H7 (cell line): ENCODE measurements at regions not wholly inside any gene's neighbourhood (a gene's known extent, or its start where the extent isn't known, plus 50 kb on each side); places are given as distances from the start of the nearest gene placed in this dataset.

ENCODE experiments used
- DNase-seq: peaks from one replicate; pipeline ENCODE4 v3.0.0; 2012
- H3K27me3 ChIP-seq: 2 replicates; pipeline ENCODE4 v1.6.0; 2011; ENCODE audit warnings: mild to moderate bottlenecking, low read length; ENCODE audit not compliant: control insufficient read depth, insufficient read depth
- H3K36me3 ChIP-seq: replicated peaks from 2 replicates; pipeline ENCODE4 v1.5.1; 2011; ENCODE audit warnings: low read length; ENCODE audit not compliant: control insufficient read depth, insufficient read depth
- H3K4me3 ChIP-seq: 2 replicates; pipeline ENCODE4 v1.5.1; 2011; ENCODE audit warnings: low read depth, mild to moderate bottlenecking, control low read depth, low read length, moderate library complexity; ENCODE audit not compliant: insufficient read depth

DNA sequence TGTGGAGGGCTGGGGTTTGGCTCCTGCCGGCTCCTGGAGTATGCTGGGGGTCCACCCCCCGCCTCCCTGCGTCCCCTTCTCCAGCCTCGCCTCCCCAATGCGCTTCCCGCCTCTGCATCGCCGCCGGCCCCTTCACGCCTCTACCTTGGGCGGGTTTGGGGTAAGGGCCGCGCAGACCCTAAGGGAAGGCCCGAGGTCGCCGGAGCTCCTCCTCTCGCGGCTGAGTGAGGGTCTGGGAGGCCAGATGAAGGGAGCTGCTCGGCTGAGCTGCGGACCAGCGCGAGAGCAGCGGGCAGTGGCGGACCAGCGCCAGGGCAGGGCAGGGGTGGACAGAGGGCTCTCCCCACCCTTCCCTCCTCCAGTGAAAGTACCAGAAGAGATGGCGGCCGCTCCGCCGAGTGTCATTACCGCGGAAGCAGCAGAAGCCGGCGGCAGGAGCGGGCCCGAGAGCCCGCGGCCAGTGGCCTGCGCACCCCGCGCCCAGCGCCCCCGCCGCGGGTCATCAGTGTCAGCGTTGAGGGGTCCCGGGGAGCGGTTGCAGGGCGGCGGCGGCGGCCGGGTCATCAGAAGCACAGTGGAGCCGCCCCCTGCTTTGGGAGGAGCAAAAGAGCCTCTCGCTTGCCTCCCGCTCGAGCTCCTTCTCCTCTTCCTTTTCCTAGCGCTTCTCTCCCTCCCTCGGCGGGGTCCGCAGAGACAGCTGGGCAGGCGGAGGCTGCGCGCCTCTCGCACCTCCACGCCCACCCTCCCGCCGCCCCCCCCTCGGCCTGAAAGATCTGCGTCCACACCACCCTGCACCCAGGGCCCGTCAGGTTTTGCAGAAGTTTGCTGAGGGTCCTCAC, 255.6 kb upstream of the CADM1 start:
- H3K36me3 ChIP-seq = no peaks in the 10 kb centered on the region
- peaks cover 39% of the 10 kb centered on the region for H3K27me3 ChIP-seq
- H3K4me3 ChIP-seq = peak overlapping the region; percentile 52
- DNase-seq = peak; percentile 81

DNA sequence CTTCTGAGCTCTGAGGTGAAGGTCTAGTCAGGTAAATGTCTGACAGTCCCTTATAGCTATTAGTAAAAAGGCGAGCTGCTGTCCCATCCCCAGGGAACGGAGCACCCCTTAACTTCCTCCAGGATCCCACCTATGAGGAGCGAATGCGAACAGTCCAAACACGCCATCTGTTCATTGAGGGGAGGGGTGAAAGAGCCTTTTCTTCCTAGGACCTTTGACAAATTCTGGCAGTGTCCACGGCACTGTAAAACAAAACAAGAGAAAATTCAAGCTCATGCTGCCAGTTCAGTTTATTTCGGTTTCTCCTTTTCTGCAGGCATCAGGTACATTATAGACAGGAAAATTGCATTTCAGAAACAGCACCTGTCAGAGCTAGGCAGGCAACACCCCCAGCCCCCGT, 253.8 kb upstream of the CADM1 start:
- peaks cover 39% of the 10 kb centered on the region for H3K27me3 ChIP-seq
- no peak overlapping the region for H3K4me3 ChIP-seq
- no peak for DNase-seq
- no peaks in the 10 kb centered on the region for H3K36me3 ChIP-seq

DNA sequence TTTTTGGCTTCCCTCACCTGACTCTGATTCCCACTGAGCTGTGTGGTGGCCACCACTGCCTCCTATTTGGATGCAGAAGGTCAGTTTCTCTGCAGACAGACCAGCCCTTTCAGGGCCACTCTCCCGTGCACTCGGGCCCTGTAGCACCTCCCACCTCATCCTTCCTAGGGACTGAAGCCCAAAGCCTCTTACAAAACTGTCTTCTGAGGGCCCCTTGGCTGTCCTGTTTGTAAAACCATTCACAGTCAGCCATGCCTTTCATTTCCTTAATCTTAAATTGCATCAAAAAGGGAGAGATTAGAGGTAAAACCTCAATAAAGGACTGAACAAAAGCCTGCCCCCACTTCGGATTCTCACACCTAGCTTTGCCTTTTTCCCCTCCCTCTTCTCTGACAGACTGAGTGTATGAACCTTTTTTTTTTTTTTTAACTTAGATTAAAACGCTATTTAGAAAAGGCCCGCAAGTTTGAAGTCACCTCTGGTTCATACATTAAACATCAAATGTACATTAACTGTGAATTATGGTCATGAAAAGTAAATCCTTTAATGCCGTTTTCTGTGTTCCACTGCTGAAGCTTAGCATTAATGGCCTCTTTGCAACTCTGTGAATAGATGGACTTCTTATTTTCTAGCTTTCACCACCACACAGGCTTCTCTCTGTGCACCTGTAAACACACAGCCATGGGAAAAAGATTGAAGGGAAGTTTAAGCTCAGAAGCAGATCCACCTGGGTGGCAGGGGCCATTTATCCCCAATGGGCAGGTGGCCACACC, 247.2 kb upstream of the CADM1 start:
- no peak overlapping the region for H3K4me3 ChIP-seq
- no peak for DNase-seq
- H3K27me3 ChIP-seq = peaks cover 7% of the 10 kb centered on the region
- H3K36me3 ChIP-seq = no peaks in the 10 kb centered on the region

DNA sequence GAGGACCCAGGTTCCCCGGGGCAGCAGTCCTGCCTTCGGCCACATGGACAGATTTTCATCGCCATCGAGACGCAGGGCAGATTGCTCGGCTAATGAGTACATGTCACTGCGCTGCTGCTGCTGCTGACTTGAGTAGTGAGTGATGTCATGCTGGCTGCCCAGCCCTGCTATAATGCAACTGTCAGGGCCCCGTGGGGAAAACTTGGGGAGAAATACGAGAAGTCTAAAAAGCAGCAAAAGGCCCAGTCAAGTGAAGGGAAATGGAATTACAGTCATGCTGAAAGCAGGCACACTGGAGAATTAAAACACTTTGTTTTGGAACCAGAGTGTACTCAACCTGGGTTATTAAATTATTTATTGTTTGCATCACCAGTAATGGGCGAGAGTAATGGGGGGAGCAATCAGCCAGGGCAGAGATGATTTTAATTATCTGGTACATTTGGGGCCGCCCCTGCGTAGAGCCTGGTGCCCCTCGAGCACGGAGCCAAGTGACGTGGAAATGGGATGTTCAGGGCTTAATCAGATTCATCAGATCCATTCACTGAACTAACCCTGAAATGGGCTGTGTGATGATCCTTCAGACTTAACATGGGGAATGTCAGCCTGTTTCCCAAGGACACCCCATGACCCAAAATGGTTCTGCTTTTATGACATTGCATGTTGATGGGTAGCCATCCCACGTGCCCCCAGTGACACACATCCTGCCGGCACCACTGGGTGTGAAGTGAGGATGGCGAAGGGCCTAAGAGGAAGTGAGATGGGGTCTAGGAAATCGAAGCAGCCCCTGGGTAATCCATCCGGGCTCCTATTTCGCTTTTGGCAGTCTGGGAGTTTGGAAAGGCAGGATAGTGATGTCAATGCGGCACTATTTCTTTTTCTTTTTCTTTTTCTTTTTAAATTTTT, 241.6 kb upstream of the CADM1 start:
- no peak for DNase-seq
- H3K36me3 ChIP-seq = no peaks in the 10 kb centered on the region
- H3K4me3 ChIP-seq = no peak overlapping the region
- peaks cover 7% of the 10 kb centered on the region for H3K27me3 ChIP-seq

GRCh38 chr11:115745066-115745465, 240.9 kb upstream of the CADM1 start:
- Histone ChIP-seq H3K27me3 (peaks cover 3% of the 10 kb centered on the region; the same call in 1 of the 2 replicates), H3K36me3 (no peaks in the 10 kb centered on the region), H3K4me3 (no peak overlapping the region)
- DNase-seq = peak; percentile 43

- H3K27me3 ChIP-seq = no peaks in the 10 kb centered on the region; the same call in 1 of the 2 replicates
- H3K4me3 ChIP-seq = no peak overlapping the region
- no peaks in the 10 kb centered on the region for H3K36me3 ChIP-seq
- no peak for DNase-seq
Measured at GRCh38 chr11:115743719-115744118, 239.5 kb upstream of the CADM1 start.

- no peak for DNase-seq
- Histone ChIP-seq H3K36me3 (no peaks in the 10 kb centered on the region), H3K27me3 (no peaks in the 10 kb centered on the region; the same call in 1 of the 2 replicates), H3K4me3 (no peak overlapping the region)
Measured at GRCh38 chr11:115741376-115742107, 237.3 kb upstream of the CADM1 start.

DNA sequence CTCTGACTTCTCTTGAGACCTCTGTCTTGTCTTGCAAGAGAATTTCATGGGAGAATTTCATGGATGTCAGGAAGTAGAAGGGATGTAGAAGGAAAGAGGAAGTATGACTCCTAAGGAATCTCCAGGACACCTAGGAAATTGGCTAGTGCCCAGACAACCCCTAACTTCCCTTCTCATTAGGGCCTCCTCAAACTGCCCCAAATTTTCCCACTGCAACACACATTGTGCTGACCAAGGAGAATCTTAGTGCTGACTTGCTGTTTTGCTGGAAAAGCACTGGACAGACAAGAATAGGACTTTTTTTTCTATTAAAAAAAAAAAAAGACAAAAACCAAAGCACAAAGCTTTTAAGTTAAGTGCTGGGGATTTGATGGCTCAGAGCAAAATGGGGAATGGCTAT, 236.1 kb upstream of the CADM1 start:
- H3K27me3 ChIP-seq = no peaks in the 10 kb centered on the region; the same call in 1 of the 2 replicates
- DNase-seq = no peak
- H3K4me3 ChIP-seq = no peak overlapping the region
- no peaks in the 10 kb centered on the region for H3K36me3 ChIP-seq

DNA sequence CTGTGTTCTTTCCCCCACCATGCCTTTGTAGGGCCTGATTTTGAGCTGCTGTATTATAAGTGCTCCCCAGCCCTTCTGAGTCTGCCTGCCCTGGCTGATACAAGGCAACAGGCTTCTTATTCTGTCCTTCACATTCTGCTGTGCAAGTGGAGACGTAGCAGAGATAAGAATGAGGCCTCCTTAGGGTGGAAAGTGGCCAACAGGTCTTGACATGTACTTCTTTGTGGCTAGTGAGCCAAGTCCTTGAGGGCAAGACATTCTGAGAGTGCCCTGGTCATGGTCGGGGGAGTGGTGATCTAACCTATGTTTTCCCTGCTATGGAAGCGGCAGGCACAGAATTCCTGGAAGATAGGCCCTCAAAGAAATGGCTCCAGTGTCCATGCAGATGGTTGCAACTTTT, 235.7 kb upstream of the CADM1 start:
- H3K27me3 ChIP-seq = no peaks in the 10 kb centered on the region; the same call in 1 of the 2 replicates
- H3K4me3 ChIP-seq = no peak overlapping the region
- DNase-seq = no peak
- H3K36me3 ChIP-seq = no peaks in the 10 kb centered on the region

DNA sequence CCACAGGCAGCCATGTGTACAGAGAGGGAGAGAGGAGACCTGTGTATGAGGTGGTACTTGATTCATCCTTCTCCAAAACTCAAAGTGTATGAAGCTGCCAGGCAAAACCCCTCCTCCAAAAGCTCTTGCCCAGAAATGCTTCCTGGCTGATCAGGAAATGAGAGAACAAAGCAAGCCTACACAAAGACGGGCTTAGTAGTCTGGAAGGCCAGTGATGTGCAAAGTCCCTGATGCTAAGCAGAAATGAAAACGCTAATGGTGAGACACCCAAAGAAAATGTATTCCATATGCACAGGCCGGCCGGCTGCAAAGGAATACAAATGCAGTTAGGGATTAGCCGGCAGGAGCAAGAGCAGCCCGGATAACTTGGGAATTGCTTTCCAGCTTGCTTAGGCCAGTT, 234.9 kb upstream of the CADM1 start:
- Histone ChIP-seq H3K27me3 (no peaks in the 10 kb centered on the region), H3K36me3 (no peaks in the 10 kb centered on the region), H3K4me3 (no peak overlapping the region)
- DNase-seq = no peak

GRCh38 chr11:115737875-115738274, 233.7 kb upstream of the CADM1 start:
- no peaks in the 10 kb centered on the region for H3K27me3 ChIP-seq
- no peak for DNase-seq
- no peaks in the 10 kb centered on the region for H3K36me3 ChIP-seq
- H3K4me3 ChIP-seq = no peak overlapping the region

DNA sequence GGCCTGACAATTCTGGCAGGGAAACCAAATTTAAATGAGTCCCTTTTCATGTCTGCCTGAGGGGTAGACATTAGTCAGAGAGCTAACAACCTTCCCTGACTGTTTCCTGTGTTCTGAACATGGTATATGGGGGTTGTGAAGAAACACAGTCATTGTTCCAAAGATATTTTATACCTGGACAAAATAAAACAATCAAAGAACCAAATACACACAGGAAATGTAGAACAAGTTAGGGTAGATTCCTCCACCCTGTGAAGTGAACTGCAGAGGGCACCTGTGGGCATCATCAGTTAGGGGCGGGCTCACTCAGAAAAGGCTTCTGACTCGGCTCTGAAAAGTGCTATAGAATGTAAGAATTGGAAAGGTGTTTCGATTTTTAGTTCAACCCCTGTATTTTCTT, 231.9 kb upstream of the CADM1 start:
- Histone ChIP-seq H3K36me3 (no peaks in the 10 kb centered on the region), H3K4me3 (no peak overlapping the region), H3K27me3 (no peaks in the 10 kb centered on the region)
- no peak for DNase-seq

DNA sequence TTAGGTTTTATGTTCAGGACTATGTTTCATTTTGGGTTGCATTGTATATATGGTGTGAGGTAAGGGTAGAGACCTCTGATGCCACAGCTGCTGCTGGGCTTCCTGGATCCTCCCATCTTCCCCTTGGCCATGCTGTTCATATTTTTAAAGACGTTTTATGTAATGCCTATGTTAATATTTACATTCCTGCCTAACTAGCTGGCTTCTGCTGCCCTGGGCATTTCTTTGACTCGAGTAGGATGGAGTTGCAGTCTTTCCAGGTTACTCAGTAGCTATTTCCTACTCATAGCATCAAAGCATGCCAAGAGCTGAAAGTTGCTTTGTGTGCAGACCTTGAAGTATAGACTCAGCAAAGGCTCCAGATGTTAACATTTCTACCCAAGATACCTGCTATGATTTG, 220.5 kb upstream of the CADM1 start:
- Histone ChIP-seq H3K27me3 (peaks cover 2% of the 10 kb centered on the region; the same call in 1 of the 2 replicates), H3K36me3 (no peaks in the 10 kb centered on the region), H3K4me3 (no peak overlapping the region)
- no peak for DNase-seq

- Histone ChIP-seq H3K27me3 (peaks cover 2% of the 10 kb centered on the region; the same call in 1 of the 2 replicates), H3K4me3 (no peak overlapping the region), H3K36me3 (no peaks in the 10 kb centered on the region)
- DNase-seq = no peak
Measured at GRCh38 chr11:115722711-115723110, 218.5 kb upstream of the CADM1 start.
